ENCODE measurements at regions not wholly inside any gene's neighbourhood (a gene's known extent, or its start where the extent isn't known, plus 50 kb on each side); places are given as distances from the start of the nearest gene placed in this dataset.

- TF ChIP-seq CTCF (IDR thresholded peaks at IDR 0.05): no peak
- TF ChIP-seq EZH2phosphoT487 (IDR thresholded peaks at IDR 0.05): no peak
- no peak for TF ChIP-seq EZH2 (IDR thresholded peaks at IDR 0.05)
These were observed 640.5 kb downstream of the ZPLD1 start for GRCh38 chr3:103075282-103075681.

Data from neural progenitor cell (in vitro differentiated cells).